ENCODE measurements at regions not wholly inside any gene's neighbourhood (a gene's known extent, or its start where the extent isn't known, plus 50 kb on each side); places are given as distances from the start of the nearest gene placed in this dataset.

DNA sequence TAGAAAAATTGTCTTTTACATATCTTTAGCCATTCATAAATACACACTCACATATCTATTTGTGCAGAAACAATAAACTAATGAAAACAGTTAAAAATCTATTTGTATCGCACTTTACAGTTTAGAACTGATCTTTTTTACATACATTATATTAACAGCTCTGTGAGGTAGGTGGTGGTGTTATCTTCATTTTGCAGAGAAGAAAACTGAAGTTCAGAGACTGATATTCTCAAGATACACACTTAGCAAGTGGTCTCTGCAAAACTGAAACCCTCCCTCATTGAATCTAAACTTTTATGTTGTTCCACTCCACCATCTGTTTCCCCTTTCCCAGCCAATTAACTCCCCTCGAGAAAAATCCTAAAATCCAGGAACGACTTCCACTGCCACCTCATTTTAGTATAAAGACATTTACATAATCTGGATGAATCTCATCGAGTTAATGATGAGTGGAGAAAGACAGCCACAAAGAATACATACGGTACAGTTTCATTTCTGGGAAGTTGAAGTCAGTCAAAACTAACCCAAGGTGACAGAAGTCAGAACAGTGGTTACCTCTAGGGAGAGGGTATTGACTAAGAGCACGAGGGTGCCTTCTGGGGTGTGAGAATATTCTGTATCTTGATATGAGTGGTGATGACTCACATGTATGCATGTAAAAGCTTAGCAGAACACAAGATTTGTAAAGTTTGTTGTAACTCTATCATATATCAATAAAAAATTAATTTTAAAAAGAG is 524.2 kb upstream of the TCF4 start:
- no peaks in the 10 kb centered on the region for H3K36me3 ChIP-seq (ENCODE audit: insufficient read depth, low read length)
- no peaks in the 10 kb centered on the region for H3K9me3 ChIP-seq (ENCODE audit: low read length)
- no peak overlapping the region for H3K4me3 ChIP-seq (ENCODE audit: low read depth, low read length, poor library complexity, severe bottlenecking)
- no peak overlapping the region for H3K4me2 ChIP-seq (ENCODE audit: low read length)
- H3K27me3 ChIP-seq (ENCODE audit: insufficient read depth, low read length) = no peaks in the 10 kb centered on the region
- H3K9me2 ChIP-seq (ENCODE audit: low read depth, low read length) = no peaks in the 10 kb centered on the region
- H3K4me1 ChIP-seq (ENCODE audit: insufficient read depth, low read length, severe bottlenecking) = no peaks in the 10 kb centered on the region
- TF ChIP-seq EZH2 (IDR thresholded peaks at IDR 0.05; ENCODE audit: borderline replicate concordance, low read length) = no peak
- TF ChIP-seq, protein P1, sequence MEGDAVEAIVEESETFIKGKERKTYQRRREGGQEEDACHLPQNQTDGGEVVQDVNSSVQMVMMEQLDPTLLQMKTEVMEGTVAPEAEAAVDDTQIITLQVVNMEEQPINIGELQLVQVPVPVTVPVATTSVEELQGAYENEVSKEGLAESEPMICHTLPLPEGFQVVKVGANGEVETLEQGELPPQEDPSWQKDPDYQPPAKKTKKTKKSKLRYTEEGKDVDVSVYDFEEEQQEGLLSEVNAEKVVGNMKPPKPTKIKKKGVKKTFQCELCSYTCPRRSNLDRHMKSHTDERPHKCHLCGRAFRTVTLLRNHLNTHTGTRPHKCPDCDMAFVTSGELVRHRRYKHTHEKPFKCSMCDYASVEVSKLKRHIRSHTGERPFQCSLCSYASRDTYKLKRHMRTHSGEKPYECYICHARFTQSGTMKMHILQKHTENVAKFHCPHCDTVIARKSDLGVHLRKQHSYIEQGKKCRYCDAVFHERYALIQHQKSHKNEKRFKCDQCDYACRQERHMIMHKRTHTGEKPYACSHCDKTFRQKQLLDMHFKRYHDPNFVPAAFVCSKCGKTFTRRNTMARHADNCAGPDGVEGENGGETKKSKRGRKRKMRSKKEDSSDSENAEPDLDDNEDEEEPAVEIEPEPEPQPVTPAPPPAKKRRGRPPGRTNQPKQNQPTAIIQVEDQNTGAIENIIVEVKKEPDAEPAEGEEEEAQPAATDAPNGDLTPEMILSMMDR (IDR thresholded peaks at IDR 0.05; ENCODE audit: low read length) = no peak
- no peak overlapping the region for H2AFZ ChIP-seq (ENCODE audit: low read length)
- no peaks in the 10 kb centered on the region for H3F3A ChIP-seq (ENCODE audit: insufficient read depth, low read length)
- no peaks in the 10 kb centered on the region for H3K79me2 ChIP-seq (ENCODE audit: insufficient read depth, low read length)
- H3K27ac ChIP-seq (ENCODE audit: low read depth, low read length, poor library complexity, severe bottlenecking) = no peak overlapping the region
- H3K9ac ChIP-seq (ENCODE audit: low read length) = no peak overlapping the region
- H4K20me1 ChIP-seq (ENCODE audit: insufficient read depth, low read length) = no peaks in the 10 kb centered on the region

DNA sequence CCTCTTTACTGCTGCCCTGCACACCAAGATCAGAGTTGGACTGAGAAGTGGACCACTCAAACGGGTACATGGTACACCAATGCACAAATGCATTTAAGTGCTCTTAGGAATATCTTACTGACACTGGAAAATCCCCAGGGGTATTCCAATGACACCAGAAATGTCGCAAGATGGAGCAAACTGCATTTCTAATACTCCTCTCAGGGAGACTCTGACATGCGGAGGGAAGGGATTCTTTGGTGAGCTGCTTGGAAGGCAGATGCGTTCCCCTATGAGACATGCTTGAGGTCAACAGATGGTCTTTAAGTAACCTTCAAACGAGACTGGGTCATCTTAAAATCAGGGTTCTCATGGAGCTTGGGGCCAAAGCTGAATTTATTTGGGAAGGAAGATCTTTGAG is 521.8 kb upstream of the TCF4 start:
- Histone ChIP-seq H3K4me3 (ENCODE audit: low read depth, low read length, poor library complexity, severe bottlenecking) (no peak overlapping the region), H3K27ac (ENCODE audit: low read depth, low read length, poor library complexity, severe bottlenecking) (no peak overlapping the region), H4K20me1 (ENCODE audit: insufficient read depth, low read length) (no peaks in the 10 kb centered on the region), H3F3A (ENCODE audit: insufficient read depth, low read length) (no peaks in the 10 kb centered on the region), H2AFZ (ENCODE audit: low read length) (no peak overlapping the region), H3K79me2 (ENCODE audit: insufficient read depth, low read length) (no peaks in the 10 kb centered on the region), H3K4me2 (ENCODE audit: low read length) (no peak overlapping the region), H3K9ac (ENCODE audit: low read length) (no peak overlapping the region), H3K36me3 (ENCODE audit: insufficient read depth, low read length) (no peaks in the 10 kb centered on the region), H3K9me3 (ENCODE audit: low read length) (no peaks in the 10 kb centered on the region), H3K9me2 (ENCODE audit: low read depth, low read length) (no peaks in the 10 kb centered on the region), H3K27me3 (ENCODE audit: insufficient read depth, low read length) (no peaks in the 10 kb centered on the region), H3K4me1 (ENCODE audit: insufficient read depth, low read length, severe bottlenecking) (no peaks in the 10 kb centered on the region)
- TF ChIP-seq, protein P1 (IDR thresholded peaks at IDR 0.05; ENCODE audit: low read length) = no peak
- no peak for TF ChIP-seq EZH2 (IDR thresholded peaks at IDR 0.05; ENCODE audit: borderline replicate concordance, low read length)

DNA sequence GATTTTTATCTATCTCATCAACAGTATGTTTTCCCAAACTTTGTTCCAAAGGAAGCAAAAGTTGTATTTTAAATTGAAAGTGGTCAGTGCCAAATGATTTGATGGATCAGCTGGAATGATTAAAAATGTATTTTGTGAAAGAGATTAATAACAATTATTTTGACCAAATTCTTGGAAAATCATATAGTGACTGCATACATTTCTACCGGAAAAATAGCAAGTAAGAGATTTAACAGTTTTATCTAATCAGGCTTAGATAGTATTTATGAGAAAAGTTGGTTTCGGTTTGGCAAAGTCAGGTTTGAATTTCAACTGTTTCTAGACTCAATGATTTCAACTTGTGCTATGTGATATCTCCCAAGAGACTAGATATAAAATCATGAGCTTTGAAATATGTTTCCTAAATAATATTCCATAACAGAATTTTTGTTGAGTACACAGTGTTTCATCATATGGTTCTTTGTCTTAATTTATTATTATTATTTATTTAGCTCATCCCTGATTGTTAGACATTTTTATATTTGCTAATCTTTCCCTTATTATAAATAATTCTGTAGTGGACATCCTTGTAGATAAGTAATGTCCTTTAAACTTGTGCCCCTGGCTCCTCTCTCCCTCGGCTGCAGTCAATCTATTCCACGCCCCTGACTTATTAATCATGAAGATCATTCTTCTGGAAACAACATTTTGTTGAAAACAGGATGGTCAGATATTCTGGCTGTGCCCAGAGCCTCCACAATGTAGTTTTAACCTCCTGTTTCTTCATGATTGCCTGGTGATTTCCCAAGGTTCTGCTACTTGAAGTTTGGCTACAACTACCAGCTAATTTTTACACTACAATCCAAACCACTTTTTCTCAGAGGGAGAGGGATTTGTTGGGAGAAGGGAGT is 520.7 kb upstream of the TCF4 start:
- H3K4me2 ChIP-seq (ENCODE audit: low read length) = no peak overlapping the region

More for the DNA sequence above, 520.7 kb upstream of the TCF4 start:
- TF ChIP-seq EZH2 (IDR thresholded peaks at IDR 0.05; ENCODE audit: borderline replicate concordance, low read length) = no peak
- TF ChIP-seq, protein P1 (IDR thresholded peaks at IDR 0.05; ENCODE audit: low read length) = no peak
- Histone ChIP-seq H4K20me1 (ENCODE audit: insufficient read depth, low read length) (no peaks in the 10 kb centered on the region), H3F3A (ENCODE audit: insufficient read depth, low read length) (no peaks in the 10 kb centered on the region), H3K9ac (ENCODE audit: low read length) (no peak overlapping the region), H3K79me2 (ENCODE audit: insufficient read depth, low read length) (no peaks in the 10 kb centered on the region), H3K9me2 (ENCODE audit: low read depth, low read length) (no peaks in the 10 kb centered on the region), H3K4me1 (ENCODE audit: insufficient read depth, low read length, severe bottlenecking) (no peaks in the 10 kb centered on the region), H3K36me3 (ENCODE audit: insufficient read depth, low read length) (no peaks in the 10 kb centered on the region), H2AFZ (ENCODE audit: low read length) (no peak overlapping the region), H3K27me3 (ENCODE audit: insufficient read depth, low read length) (no peaks in the 10 kb centered on the region), H3K9me3 (ENCODE audit: low read length) (no peaks in the 10 kb centered on the region), H3K4me3 (ENCODE audit: low read depth, low read length, poor library complexity, severe bottlenecking) (no peak overlapping the region), H3K27ac (ENCODE audit: low read depth, low read length, poor library complexity, severe bottlenecking) (no peak overlapping the region)

Data from OCI-LY1 (cell line).